ENCODE measurements at regions not wholly inside any gene's neighbourhood (a gene's known extent, or its start where the extent isn't known, plus 50 kb on each side); places are given as distances from the start of the nearest gene placed in this dataset.

DNA sequence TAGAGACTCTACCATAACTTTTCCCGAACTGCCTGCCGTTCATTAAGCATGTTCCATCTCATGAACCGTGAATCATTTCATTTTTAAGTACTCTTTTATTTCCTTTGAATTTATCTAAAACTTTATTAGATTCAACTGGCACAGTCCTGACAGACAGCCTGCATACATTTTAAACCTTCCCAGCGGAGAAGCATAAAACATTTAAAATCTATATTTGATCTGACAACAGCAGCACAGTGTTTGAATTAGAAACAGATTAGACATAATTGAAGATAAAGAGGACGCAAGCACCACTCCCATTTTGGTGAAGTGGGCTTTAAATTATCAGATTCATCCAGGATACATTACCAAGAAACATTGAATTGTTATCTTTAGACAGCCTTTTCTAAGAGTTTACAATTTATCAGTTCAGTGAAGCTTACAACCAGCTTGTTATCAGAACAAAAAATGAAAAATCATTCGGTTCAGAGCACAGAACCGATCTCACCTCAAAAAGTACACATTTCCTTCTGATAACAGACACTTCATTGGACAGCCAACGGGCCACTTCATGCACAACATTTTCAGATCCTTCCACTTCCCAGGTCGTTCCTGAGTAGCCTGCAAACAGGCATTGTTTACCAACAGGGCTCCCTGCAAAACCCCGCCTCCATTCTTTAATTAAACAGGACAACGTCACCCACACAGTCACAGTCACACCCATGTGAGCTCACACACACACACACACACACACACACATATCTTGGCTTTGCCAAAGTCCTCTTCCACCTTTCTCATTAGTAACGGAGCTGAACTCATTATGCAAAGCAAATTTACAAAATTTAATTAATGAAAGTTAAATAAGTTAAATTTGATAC, 171.2 kb downstream of the SP3 start:
- in situ Hi-C loops (cut with MboI; ENCODE audit: low sequenced_read_pairs, unreplicated experiment): no loop called here
- TF ChIP-seq, protein P1, sequence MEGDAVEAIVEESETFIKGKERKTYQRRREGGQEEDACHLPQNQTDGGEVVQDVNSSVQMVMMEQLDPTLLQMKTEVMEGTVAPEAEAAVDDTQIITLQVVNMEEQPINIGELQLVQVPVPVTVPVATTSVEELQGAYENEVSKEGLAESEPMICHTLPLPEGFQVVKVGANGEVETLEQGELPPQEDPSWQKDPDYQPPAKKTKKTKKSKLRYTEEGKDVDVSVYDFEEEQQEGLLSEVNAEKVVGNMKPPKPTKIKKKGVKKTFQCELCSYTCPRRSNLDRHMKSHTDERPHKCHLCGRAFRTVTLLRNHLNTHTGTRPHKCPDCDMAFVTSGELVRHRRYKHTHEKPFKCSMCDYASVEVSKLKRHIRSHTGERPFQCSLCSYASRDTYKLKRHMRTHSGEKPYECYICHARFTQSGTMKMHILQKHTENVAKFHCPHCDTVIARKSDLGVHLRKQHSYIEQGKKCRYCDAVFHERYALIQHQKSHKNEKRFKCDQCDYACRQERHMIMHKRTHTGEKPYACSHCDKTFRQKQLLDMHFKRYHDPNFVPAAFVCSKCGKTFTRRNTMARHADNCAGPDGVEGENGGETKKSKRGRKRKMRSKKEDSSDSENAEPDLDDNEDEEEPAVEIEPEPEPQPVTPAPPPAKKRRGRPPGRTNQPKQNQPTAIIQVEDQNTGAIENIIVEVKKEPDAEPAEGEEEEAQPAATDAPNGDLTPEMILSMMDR (IDR thresholded peaks at IDR 0.05; ENCODE audit: borderline replicate concordance, control extremely low read depth, extremely low read depth, insufficient read depth, missing control alignments): no peak
- no peak for DNase-seq (ENCODE audit: low spot score)

DNA sequence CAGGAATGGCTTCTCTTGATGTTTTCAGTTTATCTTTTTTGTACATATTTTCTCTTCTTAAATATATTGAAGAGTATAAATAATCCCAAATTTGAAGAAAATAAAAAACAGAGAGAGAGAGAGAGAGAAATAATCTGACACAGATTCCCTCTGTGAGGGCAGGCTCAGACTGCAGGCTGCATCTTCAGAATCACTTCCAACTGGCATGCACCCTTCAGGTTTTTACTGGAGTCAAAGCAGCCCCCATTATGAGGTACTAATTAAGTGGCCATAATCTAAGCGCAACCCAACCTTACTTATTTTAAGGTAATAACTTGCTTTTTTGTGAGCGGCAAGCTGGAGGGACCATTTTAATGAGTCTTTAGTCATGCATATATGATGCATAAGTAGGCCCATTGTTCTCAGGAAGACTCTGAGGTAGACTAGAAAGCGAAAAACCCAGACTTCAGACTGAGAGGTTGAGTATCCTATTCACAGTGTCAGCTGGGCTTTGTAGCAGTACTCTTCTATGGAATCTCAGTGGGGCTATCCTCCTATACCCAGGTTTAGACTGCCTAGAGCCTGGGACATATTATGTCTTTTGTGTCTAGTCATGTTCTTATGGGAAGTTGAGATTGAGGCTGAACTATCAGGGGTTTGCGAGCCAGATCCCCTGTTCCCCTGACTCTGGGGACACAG, 167.4 kb downstream of the SP3 start:
- in situ Hi-C loops (cut with MboI; ENCODE audit: low sequenced_read_pairs, unreplicated experiment): no loop called here
- TF ChIP-seq, protein P1 (IDR thresholded peaks at IDR 0.05; ENCODE audit: borderline replicate concordance, control extremely low read depth, extremely low read depth, insufficient read depth, missing control alignments): no peak
- no peak for DNase-seq (ENCODE audit: low spot score)

DNA sequence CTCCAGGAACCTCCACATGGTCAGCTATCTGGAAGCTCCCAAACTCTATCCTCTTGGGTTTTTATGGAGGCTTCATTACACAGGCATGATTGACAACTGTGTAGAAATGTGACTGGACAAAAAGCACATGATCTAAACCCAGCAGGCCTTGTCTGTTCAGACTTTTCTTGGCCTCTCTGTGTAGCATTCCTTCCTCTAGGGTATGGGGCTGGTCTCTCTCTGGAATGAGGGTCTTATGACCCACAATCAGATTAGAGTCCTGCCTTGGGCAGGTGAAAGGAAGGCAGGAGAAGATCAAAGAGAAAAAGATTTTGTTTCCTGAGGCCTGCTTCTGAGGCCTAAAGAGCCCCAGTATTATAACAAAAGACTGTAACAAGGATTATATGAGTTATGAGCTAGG, 162.7 kb downstream of the SP3 start:
- TF ChIP-seq, protein P1 (IDR thresholded peaks at IDR 0.05; ENCODE audit: borderline replicate concordance, control extremely low read depth, extremely low read depth, insufficient read depth, missing control alignments): no peak

DNA sequence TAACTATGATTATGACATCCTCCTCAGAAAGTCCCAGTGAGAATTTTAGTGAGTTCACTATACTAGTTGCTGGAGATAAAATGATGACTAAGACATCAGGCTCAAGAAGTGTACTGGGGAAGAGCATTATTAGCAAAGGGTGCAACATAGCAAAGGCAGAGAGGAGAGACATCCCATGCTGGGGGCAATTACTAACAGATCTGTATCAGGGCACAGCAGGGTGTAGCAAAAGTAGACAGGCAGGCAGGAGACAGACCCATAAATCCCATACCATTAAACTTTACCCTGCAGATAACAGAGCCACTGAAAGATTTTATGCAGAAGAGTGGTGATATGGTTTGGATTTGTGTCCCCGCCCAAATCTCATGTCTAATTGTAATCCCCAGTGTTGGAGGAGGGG, 161.7 kb downstream of the SP3 start:
- TF ChIP-seq, protein P1 (IDR thresholded peaks at IDR 0.05; ENCODE audit: borderline replicate concordance, control extremely low read depth, extremely low read depth, insufficient read depth, missing control alignments): no peak
- DNase-seq (ENCODE audit: low spot score): no peak
- in situ Hi-C loops (cut with MboI; ENCODE audit: low sequenced_read_pairs, unreplicated experiment): no loop called here

More for the DNA sequence above, 162.7 kb downstream of the SP3 start:
- DNase-seq (ENCODE audit: low spot score): no peak
- in situ Hi-C loops (cut with MboI; ENCODE audit: low sequenced_read_pairs, unreplicated experiment): no loop called here

DNA sequence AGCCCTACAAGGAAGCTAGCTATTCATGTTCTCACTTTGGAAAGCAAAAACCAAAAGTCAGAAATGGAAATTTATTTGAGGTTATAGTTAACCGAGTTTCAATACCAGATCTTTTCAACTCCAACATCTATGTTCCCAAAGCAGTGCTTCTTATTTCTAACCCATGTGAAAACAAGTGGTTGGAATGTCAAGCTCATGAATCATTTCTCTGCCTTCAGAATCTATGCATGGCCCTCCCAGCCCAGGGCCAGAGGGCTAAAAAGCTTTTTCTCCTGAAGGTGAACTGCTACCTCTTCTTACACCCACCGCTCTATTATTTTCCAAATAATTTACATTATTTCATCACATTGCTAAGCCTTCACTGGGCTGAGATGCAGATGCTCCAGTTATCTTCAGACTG, 158.4 kb downstream of the SP3 start:
- DNase-seq (ENCODE audit: low spot score): no peak
- in situ Hi-C loops (cut with MboI; ENCODE audit: low sequenced_read_pairs, unreplicated experiment): no loop called here

DNA sequence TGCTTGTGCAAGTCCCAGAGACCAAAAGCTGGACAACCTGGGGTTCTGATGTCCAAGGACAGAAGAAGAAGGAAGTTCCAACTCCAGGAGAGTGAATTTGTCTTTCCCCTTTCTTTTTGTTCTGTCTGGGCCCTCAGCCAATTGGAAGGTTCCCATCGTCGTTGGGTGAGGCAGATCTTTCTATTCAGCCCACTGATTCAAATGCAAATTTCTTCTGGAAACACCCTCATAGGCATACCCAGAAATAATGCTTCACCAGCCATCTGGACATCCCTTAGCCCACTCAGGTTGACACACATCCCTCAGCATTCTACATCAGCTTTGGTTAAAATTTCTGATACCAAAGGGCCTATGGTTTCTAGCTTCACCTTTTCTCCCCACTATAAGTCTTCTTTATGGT, 156.5 kb downstream of the SP3 start:
- in situ Hi-C loops (cut with MboI; ENCODE audit: low sequenced_read_pairs, unreplicated experiment): no loop called here
- TF ChIP-seq, protein P1 (IDR thresholded peaks at IDR 0.05; ENCODE audit: borderline replicate concordance, control extremely low read depth, extremely low read depth, insufficient read depth, missing control alignments): no peak

More for the DNA sequence above, 158.4 kb downstream of the SP3 start:
- TF ChIP-seq, protein P1 (IDR thresholded peaks at IDR 0.05; ENCODE audit: borderline replicate concordance, control extremely low read depth, extremely low read depth, insufficient read depth, missing control alignments): no peak

More for the DNA sequence above, 156.5 kb downstream of the SP3 start:
- no peak for DNase-seq (ENCODE audit: low spot score)

All from GM13976 (cell line).